ENCODE measurements at regions not wholly inside any gene's neighbourhood (a gene's known extent, or its start where the extent isn't known, plus 50 kb on each side); places are given as distances from the start of the nearest gene placed in this dataset.
A peak's percentile ranks its signal among the peaks of the same experiment; 100 is the strongest.
"Not testable (repeated sequence)": the region's sequence is repeated elsewhere in the genome, so short reads cannot be mapped to it uniquely, and the experiment has no call there.

- peak; percentile 76 for DNase-seq
These were observed 900.9 kb downstream of the FLRT2 start for GRCh38 chr14:86430853-86431252.

GRCh38 chr14:86423214-86423613, 893.3 kb downstream of the FLRT2 start:
- no peak for DNase-seq

GRCh38 chr14:86420131-86420530, 890.2 kb downstream of the FLRT2 start:
- DNase-seq: no peak

- no peak for DNase-seq
These were observed 884.2 kb downstream of the FLRT2 start for GRCh38 chr14:86414146-86414545.

GRCh38 chr14:86404989-86405649, 875.2 kb downstream of the FLRT2 start:
- no peak for DNase-seq

GRCh38 chr14:86404425-86404824, 874.5 kb downstream of the FLRT2 start:
- DNase-seq: no peak

- no peak for DNase-seq
These were observed 872.6 kb downstream of the FLRT2 start for GRCh38 chr14:86402545-86402944.

GRCh38 chr14:86391085-86391484, 861.1 kb downstream of the FLRT2 start:
- no peak for DNase-seq

GRCh38 chr14:86388216-86388615, 858.3 kb downstream of the FLRT2 start:
- no peak for DNase-seq

GRCh38 chr14:86373886-86374285, 843.9 kb downstream of the FLRT2 start:
- no peak for DNase-seq

GRCh38 chr14:86372402-86372801, 842.5 kb downstream of the FLRT2 start:
- DNase-seq: no peak

- no peak for DNase-seq
These were observed 834.7 kb downstream of the FLRT2 start for GRCh38 chr14:86364634-86365033.

- DNase-seq: no peak
These were observed 833.6 kb downstream of the FLRT2 start for GRCh38 chr14:86363576-86363975.

- no peak for DNase-seq
These were observed 833.1 kb downstream of the FLRT2 start for GRCh38 chr14:86363047-86363446.

- peak; percentile 86 for DNase-seq
These were observed 827.9 kb downstream of the FLRT2 start for GRCh38 chr14:86357876-86358275.

- no peak for DNase-seq
These were observed 827.2 kb downstream of the FLRT2 start for GRCh38 chr14:86357119-86357518.

- DNase-seq: no peak
These were observed 817.0 kb downstream of the FLRT2 start for GRCh38 chr14:86346818-86347384.

- no peak for DNase-seq
These were observed 804.4 kb downstream of the FLRT2 start for GRCh38 chr14:86334355-86334754.

- DNase-seq: no peak
These were observed 803.5 kb downstream of the FLRT2 start for GRCh38 chr14:86333493-86333892.

- DNase-seq: no peak
These were observed 801.4 kb downstream of the FLRT2 start for GRCh38 chr14:86331341-86331740.

- no peak for DNase-seq
These were observed 791.2 kb downstream of the FLRT2 start for GRCh38 chr14:86321151-86321550.

- not testable (repeated sequence) for DNase-seq
These were observed 782.3 kb downstream of the FLRT2 start for GRCh38 chr14:86312154-86312665.

- DNase-seq: no peak
These were observed 781.2 kb downstream of the FLRT2 start for GRCh38 chr14:86311151-86311550.

GRCh38 chr14:86310611-86311010, 780.7 kb downstream of the FLRT2 start:
- peak; percentile 65 for DNase-seq

- DNase-seq: no peak
These were observed 780.2 kb downstream of the FLRT2 start for GRCh38 chr14:86310148-86310547.

Measured in NCI-H2171 (cell line).